HEK293 (cell line): ENCODE measurements at regions not wholly inside any gene's neighbourhood (a gene's known extent, or its start where the extent isn't known, plus 50 kb on each side); places are given as distances from the start of the nearest gene placed in this dataset.

Source experiments
- ATF2 ChIP-seq: fragments of 450-650 bp; formaldehyde crosslinking; IDR thresholded peaks from 2 replicates; pipeline ENCODE4 v1.5.1; 2016; ENCODE audit warnings: missing biosample characterization, missing genetic modification characterization, low read depth
- CTCF ChIP-seq: fragments of 450-650 bp; formaldehyde crosslinking; IDR thresholded peaks from 2 replicates; pipeline ENCODE4 v1.5.1; 2016; ENCODE audit warnings: missing biosample characterization, missing genetic modification characterization
- HOXA7 ChIP-seq: sonication (generic); formaldehyde crosslinking; IDR thresholded peaks from 2 replicates; pipeline ENCODE4 v1.8.1; 2022; ENCODE audit warnings: missing genetic modification reagents, borderline replicate concordance
- HOXC10 ChIP-seq: sonication (generic); formaldehyde crosslinking; IDR thresholded peaks from 2 replicates; pipeline ENCODE4 v1.8.1; 2023; ENCODE audit warnings: mild to moderate bottlenecking, missing genetic modification reagents
- KLF1 ChIP-seq: fragments of 450-650 bp; formaldehyde crosslinking; IDR thresholded peaks from 2 replicates; pipeline ENCODE4 v1.5.1; 2016; ENCODE audit warnings: missing biosample characterization, missing genetic modification characterization
- KLF7 ChIP-seq: fragments of 450-650 bp; formaldehyde crosslinking; IDR thresholded peaks from 2 replicates; pipeline ENCODE4 v1.5.1; 2016; ENCODE audit warnings: missing biosample characterization, missing genetic modification characterization, borderline replicate concordance
- REST ChIP-seq: fragments of 450-650 bp; formaldehyde crosslinking; IDR thresholded peaks from 2 replicates; pipeline ENCODE4 v1.5.1; 2016; ENCODE audit warnings: missing biosample characterization, missing genetic modification characterization
- ZFP3 ChIP-seq: fragments of 450-650 bp; formaldehyde crosslinking; IDR thresholded peaks from 2 replicates; pipeline ENCODE4 v1.5.1; 2016; ENCODE audit warnings: low read depth, missing biosample characterization, missing genetic modification characterization
- ZNF184 ChIP-seq: fragments of 450-650 bp; IDR thresholded peaks from 2 replicates; pipeline ENCODE4 v1.5.1; 2018; ENCODE audit warnings: missing biosample characterization, mild to moderate bottlenecking, missing genetic modification characterization
- ZNF23 ChIP-seq: fragments of 450-650 bp; formaldehyde crosslinking; IDR thresholded peaks from 2 replicates; pipeline ENCODE4 v1.5.1; 2016; ENCODE audit warnings: missing biosample characterization, missing genetic modification characterization, borderline replicate concordance
- ZNF292 ChIP-seq: fragments of 450-650 bp; formaldehyde crosslinking; IDR thresholded peaks from 2 replicates; pipeline ENCODE4 v1.5.1; 2016; ENCODE audit warnings: low read depth, missing biosample characterization, missing genetic modification characterization, borderline replicate concordance
- ZNF514 ChIP-seq: fragments of 450-650 bp; formaldehyde crosslinking; IDR thresholded peaks from 2 replicates; pipeline ENCODE4 v1.5.1; 2016; ENCODE audit warnings: missing biosample characterization, missing genetic modification characterization
- ZNF670 ChIP-seq: fragments of 450-650 bp; formaldehyde crosslinking; IDR thresholded peaks from 2 replicates; pipeline ENCODE4 v1.5.1; 2016; ENCODE audit warnings: missing biosample characterization, missing genetic modification characterization, low read depth
- ZNF792 ChIP-seq: fragments of 450-650 bp; formaldehyde crosslinking; IDR thresholded peaks from 2 replicates; pipeline ENCODE4 v1.5.1; 2016; ENCODE audit warnings: missing biosample characterization, missing genetic modification characterization

- TF ChIP-seq HOXA7 (CRISPR knock-in tag), result no peak
- no peak for TF ChIP-seq REST (tag by site-specific recombination)
- TF ChIP-seq ZNF184 (tag by site-specific recombination), result no peak
- no peak for TF ChIP-seq HOXC10 (CRISPR knock-in tag)
- no peak for TF ChIP-seq CTCF (tag by site-specific recombination)
- no peak for TF ChIP-seq KLF7 (tag by site-specific recombination)
- no peak for TF ChIP-seq ZNF292 (tag by site-specific recombination)
- TF ChIP-seq ZNF792, result no peak
- TF ChIP-seq ZNF514, result no peak
- no peak for TF ChIP-seq ATF2 (tag by site-specific recombination)
- no peak for TF ChIP-seq ZFP3 (tag by site-specific recombination)
- TF ChIP-seq ZNF670 (tag by site-specific recombination), result no peak
- TF ChIP-seq KLF1, result no peak
- no peak for TF ChIP-seq ZNF23
Measured at GRCh38 chr3:82509106-82509842, 747.8 kb upstream of the GBE1 start.
